ENCODE measurements at regions not wholly inside any gene's neighbourhood (a gene's known extent, or its start where the extent isn't known, plus 50 kb on each side); places are given as distances from the start of the nearest gene placed in this dataset.

GRCh38 chr2:76633276-76633921 lies 888.8 kb downstream of the LRRTM4 start:
- TF ChIP-seq CTCF (conservative IDR thresholded peaks at IDR 0.05; ENCODE audit: low read depth, low read length) (no peak), EZH2 (IDR thresholded peaks at IDR 0.05; ENCODE audit: low read length, unreplicated experiment) (no peak)
